ENCODE measurements at regions not wholly inside any gene's neighbourhood (a gene's known extent, or its start where the extent isn't known, plus 50 kb on each side); places are given as distances from the start of the nearest gene placed in this dataset.
A peak's percentile ranks its signal among the peaks of the same experiment; 100 is the strongest.
"Not testable (repeated sequence)": the region's sequence is repeated elsewhere in the genome, so short reads cannot be mapped to it uniquely, and the experiment has no call there.

DNA sequence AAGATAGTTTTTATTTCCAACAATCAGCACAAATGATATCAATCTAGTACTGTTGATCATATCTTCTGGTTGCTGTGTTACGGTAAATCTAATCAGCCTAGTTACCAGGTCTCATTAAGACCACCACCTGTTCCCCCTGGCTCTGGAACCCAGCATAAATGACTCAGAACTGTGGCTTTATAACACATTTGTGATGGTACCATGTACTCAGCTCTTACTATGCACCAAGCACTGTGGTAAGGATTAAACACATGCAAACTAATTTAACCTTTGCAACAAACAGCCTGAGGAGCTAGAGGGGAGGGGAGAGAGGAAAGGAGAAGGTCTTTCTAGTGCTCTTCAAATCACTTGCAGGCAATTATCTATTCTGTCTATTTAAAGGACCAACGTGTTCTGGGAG lies 173.9 kb upstream of the LMCD1 start:
- FAIRE-seq (no peak), DNase-seq (ENCODE audit: insufficient read length, low spot score) (no peak)

DNA sequence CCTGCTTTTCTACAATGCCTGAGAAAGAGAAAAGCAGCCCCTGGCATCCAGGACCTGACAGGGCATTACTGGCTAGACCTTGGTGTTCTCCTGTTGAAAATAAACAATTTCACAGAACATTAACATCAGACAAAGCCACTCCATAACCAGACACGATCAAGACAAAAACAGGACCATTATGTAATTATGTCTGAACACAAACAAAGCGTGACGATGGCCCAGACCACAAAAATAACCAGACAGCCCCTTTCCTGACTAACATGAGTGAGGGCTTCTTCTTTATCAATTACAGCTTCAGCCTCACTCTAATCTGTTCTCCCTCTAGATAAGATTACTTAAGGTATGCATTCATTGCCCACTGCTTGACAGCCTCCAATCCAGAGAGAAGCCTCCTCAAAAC lies 172.7 kb upstream of the LMCD1 start:
- no peak for FAIRE-seq
- no peak for DNase-seq (ENCODE audit: insufficient read length, low spot score)

DNA sequence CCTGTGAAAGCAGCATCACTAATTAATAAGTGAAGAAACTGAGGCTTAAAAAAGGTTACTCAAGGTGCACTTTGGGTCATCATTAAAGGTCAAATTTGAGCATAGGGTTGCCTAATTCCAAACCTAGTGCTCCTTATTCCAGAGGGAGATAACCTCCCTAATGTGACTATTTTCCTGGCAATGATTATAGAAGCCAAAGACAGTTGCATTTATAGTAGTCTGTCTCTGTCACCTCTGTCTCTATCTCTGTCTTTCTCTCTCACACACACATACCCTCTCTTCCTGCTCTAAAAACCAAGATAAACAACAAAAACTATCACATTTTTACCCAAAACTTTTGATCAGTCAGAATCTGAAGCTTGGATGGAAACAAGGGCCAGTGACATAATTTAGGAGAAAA lies 172.0 kb upstream of the LMCD1 start:
- no peak for DNase-seq (ENCODE audit: insufficient read length, low spot score)
- FAIRE-seq = no peak

DNA sequence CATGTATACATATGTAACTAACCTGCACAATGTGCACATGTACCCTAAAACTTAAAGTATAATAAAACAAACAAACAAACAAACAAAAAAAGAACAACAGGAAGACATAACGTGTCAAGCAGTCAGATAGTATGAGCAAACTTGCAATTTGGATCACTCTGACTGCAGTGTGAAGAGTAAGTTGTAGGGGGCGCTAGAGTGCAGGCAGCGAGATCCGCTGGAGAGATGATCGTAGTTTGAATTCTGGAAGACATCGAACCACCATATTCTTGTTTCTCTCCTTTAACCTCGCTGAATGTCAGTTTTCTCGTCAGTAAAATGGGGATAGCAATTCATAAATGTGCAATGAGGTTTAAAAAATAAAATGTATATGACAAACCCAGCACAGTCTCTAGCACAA lies 165.2 kb upstream of the LMCD1 start:
- FAIRE-seq (peak; percentile 23), DNase-seq (ENCODE audit: insufficient read length, low spot score) (no peak)

DNA sequence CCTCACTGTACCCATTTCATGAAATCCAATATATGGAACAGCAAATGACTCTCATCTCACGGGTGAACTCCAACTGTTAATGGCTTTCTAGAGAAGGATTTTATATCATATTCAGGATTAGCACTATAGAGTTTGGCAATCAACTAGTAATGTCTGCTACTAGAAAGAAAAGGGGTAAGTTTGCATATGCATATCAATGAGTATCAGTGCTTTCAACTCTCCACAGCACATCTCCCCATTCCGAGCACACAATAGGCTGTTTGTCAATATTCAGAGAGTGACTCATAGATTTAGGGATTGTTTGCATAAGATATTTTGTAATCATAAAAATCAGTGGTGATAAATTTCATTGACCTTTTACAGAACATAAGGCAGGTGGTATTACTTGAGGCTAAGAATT lies 163.2 kb upstream of the LMCD1 start:
- DNase-seq (ENCODE audit: insufficient read length, low spot score) (no peak), FAIRE-seq (no peak)

- DNase-seq (ENCODE audit: insufficient read length, low spot score) = no peak
- no peak for FAIRE-seq
These were observed 159.8 kb upstream of the LMCD1 start for GRCh38 chr3:8341821-8342247.

- DNase-seq (ENCODE audit: insufficient read length, low spot score) (no peak), FAIRE-seq (no peak)
These were observed 158.6 kb upstream of the LMCD1 start for GRCh38 chr3:8343058-8343457.

DNA sequence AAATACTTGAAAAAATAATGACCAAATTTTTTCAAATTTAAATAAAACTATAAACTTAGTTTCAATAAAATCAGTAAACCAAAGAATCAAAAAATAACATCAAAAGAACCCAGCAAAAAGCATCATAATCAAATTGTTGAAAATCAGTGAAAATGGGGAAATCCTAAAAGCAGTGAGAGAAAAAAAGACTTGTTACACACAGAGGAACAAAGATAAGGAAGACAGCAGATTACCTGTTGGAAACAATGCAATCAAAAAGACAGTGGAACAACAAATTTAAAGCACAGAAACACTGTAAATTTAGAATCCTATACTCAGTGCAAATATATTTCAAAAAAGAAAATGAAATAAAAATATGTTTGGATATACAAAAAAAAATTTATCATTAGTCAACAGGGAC lies 156.2 kb upstream of the LMCD1 start:
- FAIRE-seq (no peak), DNase-seq (ENCODE audit: insufficient read length, low spot score) (no peak)

DNA sequence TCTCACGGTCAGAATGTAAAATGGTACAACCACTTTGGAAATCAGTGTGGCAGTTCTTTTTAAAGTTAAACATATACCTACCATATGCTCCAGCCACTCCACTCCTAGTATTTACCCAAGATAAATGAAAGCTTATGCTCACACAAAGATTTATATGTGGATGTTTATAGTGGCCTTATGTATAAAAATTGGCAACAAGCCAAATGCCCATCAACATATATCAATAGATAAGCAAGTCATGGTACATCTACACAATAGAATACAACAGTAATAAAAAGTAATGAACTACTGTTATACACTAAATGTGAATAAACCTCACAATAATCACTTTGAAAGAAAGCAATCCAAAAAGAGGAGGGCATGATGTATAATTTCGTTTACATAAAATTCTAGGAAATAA lies 153.5 kb upstream of the LMCD1 start:
- DNase-seq (ENCODE audit: insufficient read length, low spot score) = no peak

GRCh38 chr3:8352475-8352874 lies 149.1 kb upstream of the LMCD1 start:
- DNase-seq (ENCODE audit: insufficient read length, low spot score) (no peak), FAIRE-seq (no peak)

More for the DNA sequence above, 153.5 kb upstream of the LMCD1 start:
- no peak for FAIRE-seq

DNA sequence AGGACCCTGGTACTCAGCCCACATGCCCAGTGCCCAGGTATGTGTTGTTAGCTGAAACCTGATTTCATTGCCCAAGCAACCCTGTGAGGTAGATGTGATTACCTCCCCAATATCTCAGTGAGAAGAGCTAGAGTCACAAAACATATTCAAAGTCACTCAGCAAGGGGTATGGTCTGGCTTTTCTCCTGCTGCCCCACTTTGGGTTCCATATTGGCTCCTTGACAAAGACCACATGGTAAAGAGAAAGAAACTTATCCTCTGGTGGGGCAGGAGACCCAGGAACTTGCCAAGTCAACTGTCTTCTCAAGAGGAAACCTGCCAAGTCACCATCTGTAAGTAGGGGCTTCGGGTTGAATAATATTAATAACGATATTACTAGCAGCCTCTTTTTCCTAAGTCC lies 148.3 kb upstream of the LMCD1 start:
- DNase-seq (ENCODE audit: insufficient read length, low spot score) (no peak), FAIRE-seq (no peak)

GRCh38 chr3:8355346-8355745 lies 146.3 kb upstream of the LMCD1 start:
- FAIRE-seq (no peak), DNase-seq (ENCODE audit: insufficient read length, low spot score) (no peak)

GRCh38 chr3:8356066-8356465 lies 145.6 kb upstream of the LMCD1 start:
- not testable (repeated sequence) for DNase-seq (ENCODE audit: insufficient read length, low spot score); FAIRE-seq

- no peak for FAIRE-seq
- no peak for DNase-seq (ENCODE audit: insufficient read length, low spot score)
These were observed 143.8 kb upstream of the LMCD1 start for GRCh38 chr3:8357859-8358258.

DNA sequence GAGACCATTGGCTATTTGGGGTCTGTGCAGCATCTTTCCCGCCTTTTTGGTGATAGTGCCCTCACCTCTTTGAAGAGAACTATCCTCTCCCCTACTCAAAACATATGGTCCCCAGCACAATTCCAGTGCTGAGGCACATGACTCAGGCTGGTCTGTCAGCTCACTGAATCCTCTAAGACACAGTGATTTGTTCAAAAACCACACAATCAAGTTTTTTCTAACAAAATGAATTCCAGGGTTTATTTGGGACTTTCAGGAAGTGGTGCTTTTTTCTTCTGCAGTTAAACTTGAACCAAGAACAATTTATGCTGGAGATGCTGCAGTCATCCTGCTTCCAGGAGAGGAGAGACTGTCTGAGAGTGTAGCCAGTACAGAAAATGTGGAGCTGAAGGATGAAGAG lies 142.5 kb upstream of the LMCD1 start:
- DNase-seq (ENCODE audit: insufficient read length, low spot score) (no peak), FAIRE-seq (no peak)

DNA sequence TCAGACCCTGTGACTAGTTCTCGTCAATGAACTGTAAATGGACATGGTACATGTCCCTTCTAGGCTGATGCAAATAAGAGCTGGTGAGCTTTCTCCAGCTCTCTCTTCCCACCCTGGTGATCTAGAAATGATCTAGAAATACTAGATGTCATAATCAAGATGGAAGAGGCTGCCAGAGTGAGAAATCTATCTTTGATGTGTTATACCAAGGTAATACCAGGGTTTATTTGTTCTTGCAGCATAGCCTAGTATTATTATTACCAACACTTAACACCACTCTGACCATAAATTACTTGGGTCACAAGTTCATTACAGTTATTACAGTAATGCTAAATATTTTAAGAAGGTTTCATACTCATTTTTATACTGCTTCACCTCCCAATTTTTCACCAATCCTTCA lies 138.4 kb upstream of the LMCD1 start:
- no peak for FAIRE-seq
- no peak for DNase-seq (ENCODE audit: insufficient read length, low spot score)

DNA sequence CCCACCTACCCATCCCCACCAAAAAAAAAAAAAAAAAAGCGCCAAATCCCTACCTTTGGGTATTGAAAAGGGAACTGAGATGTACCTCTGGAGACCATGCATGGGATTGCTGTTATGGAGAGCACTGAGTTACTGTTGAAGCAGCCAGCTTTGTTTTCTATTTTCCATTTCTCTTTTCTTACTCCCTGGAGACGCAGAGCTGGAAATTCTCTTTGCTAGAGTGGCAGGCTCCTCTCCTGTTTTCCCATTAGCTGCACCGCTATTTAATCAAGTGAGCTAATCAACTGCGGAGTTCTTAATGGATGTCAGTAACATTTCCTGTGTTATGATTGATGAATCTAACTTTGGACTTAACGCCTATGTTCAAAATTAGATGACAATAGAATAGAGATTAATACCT lies 136.1 kb upstream of the LMCD1 start:
- DNase-seq (ENCODE audit: insufficient read length, low spot score) (no peak), FAIRE-seq (no peak)

GRCh38 chr3:8366219-8366810 lies 135.3 kb upstream of the LMCD1 start:
- no peak for FAIRE-seq
- no peak for DNase-seq (ENCODE audit: insufficient read length, low spot score)

GRCh38 chr3:8368598-8368997 lies 133.0 kb upstream of the LMCD1 start:
- FAIRE-seq (no peak), DNase-seq (ENCODE audit: insufficient read length, low spot score) (no peak)

GRCh38 chr3:8369638-8370037 lies 132.0 kb upstream of the LMCD1 start:
- no peak for FAIRE-seq
- no peak for DNase-seq (ENCODE audit: insufficient read length, low spot score)

GRCh38 chr3:8371085-8371551 lies 130.5 kb upstream of the LMCD1 start:
- DNase-seq (ENCODE audit: insufficient read length, low spot score) = peak; percentile 1
- no peak for FAIRE-seq

DNA sequence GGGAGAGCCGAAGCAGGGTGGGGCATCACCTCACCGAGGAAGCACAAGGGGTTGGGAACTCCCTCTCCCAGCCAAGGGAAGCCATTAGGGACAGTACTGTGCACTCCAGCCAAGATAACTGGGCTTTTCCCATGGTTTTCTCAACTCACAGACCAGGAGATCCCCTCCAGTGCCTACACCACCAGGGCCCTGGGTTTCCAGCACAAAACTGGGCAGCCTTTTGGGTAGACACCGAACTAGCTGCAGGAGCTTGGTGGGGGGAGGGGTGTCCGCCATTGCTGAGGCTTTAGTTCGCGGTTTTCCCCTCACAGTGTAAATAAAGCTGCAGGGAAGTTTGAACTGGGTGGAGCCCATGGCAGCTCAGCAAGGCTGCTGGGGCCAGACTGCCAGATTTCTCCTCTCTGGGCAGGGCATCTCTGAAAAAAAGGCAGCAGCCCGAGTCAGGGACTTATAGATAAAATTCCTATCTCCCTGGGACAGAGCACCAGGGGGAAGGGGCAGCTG lies 129.6 kb upstream of the LMCD1 start:
- FAIRE-seq (no peak), DNase-seq (ENCODE audit: insufficient read length, low spot score) (no peak)
